ENCODE measurements at regions not wholly inside any gene's neighbourhood (a gene's known extent, or its start where the extent isn't known, plus 50 kb on each side); places are given as distances from the start of the nearest gene placed in this dataset.

DNA sequence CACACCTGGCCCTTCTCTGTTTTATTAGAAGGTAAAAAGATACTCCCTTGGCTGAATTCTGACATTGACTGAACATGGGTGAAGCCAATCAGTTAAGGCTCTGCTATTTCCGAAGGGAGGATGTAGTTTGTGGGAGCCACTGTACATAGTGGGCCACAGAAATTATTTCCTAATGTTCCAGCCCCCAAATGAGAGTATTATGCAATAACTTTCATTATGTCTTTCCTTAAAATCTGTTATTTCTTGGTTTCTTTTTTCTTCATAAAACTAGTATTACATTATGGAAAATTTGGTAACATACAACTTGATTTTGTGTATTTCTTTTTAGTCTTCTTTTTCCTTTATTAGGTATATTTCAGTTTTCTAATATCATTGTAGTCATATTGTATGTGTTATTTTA is 51.9 kb upstream of the EP300 start:
- Histone ChIP-seq H3K27ac (no peak overlapping the region), H3K9me3 (no peaks in the 10 kb centered on the region), H3K27me3 (no peaks in the 10 kb centered on the region), H3K4me3 (no peak overlapping the region), H3K36me3 (no peaks in the 10 kb centered on the region), H3K4me1 (no peaks in the 10 kb centered on the region)
- TF ChIP-seq CTCF (IDR thresholded peaks at IDR 0.05) (no peak), POLR2A (IDR thresholded peaks at IDR 0.05) (no peak)
- DNase-seq: no peak
- intact Hi-C loops (cut with DNase I; ENCODE audit: low total_unique reads): no loop called here

DNA sequence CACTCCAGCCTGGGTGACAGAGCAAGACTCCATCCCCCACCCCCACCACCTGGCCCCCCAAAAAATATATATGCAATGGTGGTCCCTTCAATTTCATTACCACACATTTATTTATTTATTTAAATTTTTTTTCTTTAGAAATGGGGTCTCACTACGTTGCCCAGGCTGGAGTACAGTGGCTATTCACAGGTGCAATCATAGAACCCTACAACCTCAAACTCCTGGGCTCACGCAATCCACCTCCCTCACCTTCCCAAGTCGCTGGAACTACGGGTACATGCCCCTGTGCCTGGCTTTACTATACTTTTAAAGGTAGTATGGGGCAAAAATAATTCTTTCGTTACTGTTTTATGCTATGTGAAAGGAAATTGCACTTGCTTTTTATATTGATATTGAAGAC is 50.9 kb upstream of the EP300 start:
- H3K27ac ChIP-seq: no peak overlapping the region
- no peaks in the 10 kb centered on the region for H3K4me1 ChIP-seq
- TF ChIP-seq POLR2A (IDR thresholded peaks at IDR 0.05) (no peak), CTCF (IDR thresholded peaks at IDR 0.05) (no peak)
- H3K4me3 ChIP-seq: no peak overlapping the region
- H3K27me3 ChIP-seq: no peaks in the 10 kb centered on the region
- intact Hi-C loops (cut with DNase I; ENCODE audit: low total_unique reads): no loop called here
- no peaks in the 10 kb centered on the region for H3K36me3 ChIP-seq
- no peak for DNase-seq
- no peaks in the 10 kb centered on the region for H3K9me3 ChIP-seq

All from uterus (tissue), 3 donors.